Endodermal cell (in vitro differentiated cells): ENCODE measurements at regions not wholly inside any gene's neighbourhood (a gene's known extent, or its start where the extent isn't known, plus 50 kb on each side); places are given as distances from the start of the nearest gene placed in this dataset.
"Not testable (repeated sequence)": the region's sequence is repeated elsewhere in the genome, so short reads cannot be mapped to it uniquely, and the experiment has no call there.

Experiments
- DNase-seq: peaks from one replicate; pipeline ENCODE4 v3.0.0-alpha.2; 2017
- H3K27ac ChIP-seq: 2 replicates; pipeline ENCODE4 v1.5.1; 2013; ENCODE audit warnings: mild to moderate bottlenecking, low read depth, low read length, moderate library complexity
- H3K27me3 ChIP-seq: 2 replicates; pipeline ENCODE4 v1.6.1; 2013; ENCODE audit warnings: mild to moderate bottlenecking, low read length, moderate library complexity; ENCODE audit not compliant: insufficient read depth, control insufficient read depth, poor library complexity, severe bottlenecking
- H3K36me3 ChIP-seq: 2 replicates; pipeline ENCODE4 v1.7.0; 2013; ENCODE audit warnings: mild to moderate bottlenecking, low read length, moderate library complexity; ENCODE audit not compliant: control insufficient read depth, insufficient read depth
- H3K4me1 ChIP-seq: one replicate; pipeline ENCODE4 v1.7.0; 2013; ENCODE audit warnings: low read length; ENCODE audit not compliant: control insufficient read depth, insufficient read depth
- H3K4me3 ChIP-seq: 2 replicates; pipeline ENCODE4 v1.5.1; 2013; ENCODE audit warnings: mild to moderate bottlenecking, low read length, moderate library complexity
- H3K9ac ChIP-seq: 2 replicates; pipeline ENCODE4 v1.6.1; 2013; ENCODE audit warnings: mild to moderate bottlenecking, low read length, moderate library complexity; ENCODE audit not compliant: poor library complexity, severe bottlenecking; ENCODE audit errors: extremely low read depth
- H3K9me3 ChIP-seq: 2 replicates; pipeline ENCODE4 v1.6.1; 2013; ENCODE audit warnings: mild to moderate bottlenecking, low read length, moderate library complexity; ENCODE audit not compliant: control insufficient read depth
- H3K27ac Mint-ChIP-seq: 2 replicates; pipeline ENCODE4 v1.8.0; 2020; ENCODE audit warnings: mixed read lengths
- H3K27me3 Mint-ChIP-seq: 2 replicates; pipeline ENCODE4 v1.8.0; 2021; ENCODE audit warnings: mild to moderate bottlenecking, mixed read lengths; ENCODE audit not compliant: insufficient read depth
- H3K36me3 Mint-ChIP-seq: 2 replicates; pipeline ENCODE4 v1.8.0; 2020; ENCODE audit warnings: low read depth, mixed read lengths
- H3K4me1 Mint-ChIP-seq: 2 replicates; pipeline ENCODE4 v1.8.0; 2020; ENCODE audit warnings: mixed read lengths
- H3K4me3 Mint-ChIP-seq: 2 replicates; pipeline ENCODE4 v1.8.0; 2020; ENCODE audit warnings: mild to moderate bottlenecking, moderate library complexity, mixed read lengths
- H3K9me3 Mint-ChIP-seq: 2 replicates; pipeline ENCODE4 v1.8.0; 2020; ENCODE audit warnings: mild to moderate bottlenecking, mixed read lengths
- WGBS, 2 experiments: methylation state at CpG; one replicate each; pipeline versions ENCODE4 v1.1.5 to v1.1.7; 2013; ENCODE audit warnings: missing lambda C conversion rate in 2 of 2, mixed read lengths in 1 of 2; ENCODE audit not compliant: insufficient coverage in 1 of 2, insufficient read length in 1 of 2; 5-methylcytosine and 5-hydroxymethylcytosine counted together
- TF ChIP-seq, protein P1 (sequence below): fragments of 200-600 bp; sonication (generic); conservative IDR thresholded peaks from 2 replicates; pipeline ENCODE4 v1.5.0; 2021; ENCODE audit warnings: antibody characterized with exemption, mild to moderate bottlenecking

DNA sequence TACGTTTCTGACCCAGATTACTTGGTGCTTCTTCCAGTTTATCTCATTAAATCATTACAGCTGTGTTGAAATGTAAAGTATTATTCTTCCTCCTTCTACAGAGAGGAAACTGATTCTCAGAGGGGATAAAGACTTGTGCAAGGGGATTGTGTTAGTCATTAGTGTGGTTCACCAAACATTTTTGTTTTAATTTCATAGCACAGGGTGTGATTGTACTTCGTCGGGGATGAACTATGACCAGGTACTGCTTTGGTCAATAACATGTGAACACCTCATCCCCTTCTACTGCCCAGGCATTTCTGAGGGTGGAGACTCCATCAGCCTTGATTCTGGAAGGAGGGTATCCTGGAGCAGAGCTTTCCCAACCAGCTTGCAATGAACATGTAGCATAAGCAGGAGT lies 120.2 kb upstream of the ALX4 start:
- Histone ChIP-seq H3K4me3 (peak overlapping the region; percentile 20), H3K9me3 (no peaks in the 10 kb centered on the region), H3K27ac (no peak overlapping the region), H3K4me1 (peaks cover 15% of the 10 kb centered on the region), H3K36me3 (no peaks in the 10 kb centered on the region), H3K27me3 (peaks cover 18% of the 10 kb centered on the region), H3K9ac (no peak overlapping the region)
- Mint-ChIP-seq H3K36me3 (no peaks in the 10 kb centered on the region), H3K4me3 (no peak overlapping the region), H3K4me1 (peaks cover 25% of the 10 kb centered on the region), H3K27ac (no peak overlapping the region), H3K27me3 (peaks cover 33% of the 10 kb centered on the region), H3K9me3 (peaks cover 2% of the 10 kb centered on the region)
- TF ChIP-seq, protein P1, sequence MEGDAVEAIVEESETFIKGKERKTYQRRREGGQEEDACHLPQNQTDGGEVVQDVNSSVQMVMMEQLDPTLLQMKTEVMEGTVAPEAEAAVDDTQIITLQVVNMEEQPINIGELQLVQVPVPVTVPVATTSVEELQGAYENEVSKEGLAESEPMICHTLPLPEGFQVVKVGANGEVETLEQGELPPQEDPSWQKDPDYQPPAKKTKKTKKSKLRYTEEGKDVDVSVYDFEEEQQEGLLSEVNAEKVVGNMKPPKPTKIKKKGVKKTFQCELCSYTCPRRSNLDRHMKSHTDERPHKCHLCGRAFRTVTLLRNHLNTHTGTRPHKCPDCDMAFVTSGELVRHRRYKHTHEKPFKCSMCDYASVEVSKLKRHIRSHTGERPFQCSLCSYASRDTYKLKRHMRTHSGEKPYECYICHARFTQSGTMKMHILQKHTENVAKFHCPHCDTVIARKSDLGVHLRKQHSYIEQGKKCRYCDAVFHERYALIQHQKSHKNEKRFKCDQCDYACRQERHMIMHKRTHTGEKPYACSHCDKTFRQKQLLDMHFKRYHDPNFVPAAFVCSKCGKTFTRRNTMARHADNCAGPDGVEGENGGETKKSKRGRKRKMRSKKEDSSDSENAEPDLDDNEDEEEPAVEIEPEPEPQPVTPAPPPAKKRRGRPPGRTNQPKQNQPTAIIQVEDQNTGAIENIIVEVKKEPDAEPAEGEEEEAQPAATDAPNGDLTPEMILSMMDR, result no peak
- DNase-seq, result peak; percentile 20
- 51% methylated on average over 3 of the region's 3 CpGs; no CpG with 5 or more reads in 1 of the 2 experiments for WGBS, 2 experiments

DNA sequence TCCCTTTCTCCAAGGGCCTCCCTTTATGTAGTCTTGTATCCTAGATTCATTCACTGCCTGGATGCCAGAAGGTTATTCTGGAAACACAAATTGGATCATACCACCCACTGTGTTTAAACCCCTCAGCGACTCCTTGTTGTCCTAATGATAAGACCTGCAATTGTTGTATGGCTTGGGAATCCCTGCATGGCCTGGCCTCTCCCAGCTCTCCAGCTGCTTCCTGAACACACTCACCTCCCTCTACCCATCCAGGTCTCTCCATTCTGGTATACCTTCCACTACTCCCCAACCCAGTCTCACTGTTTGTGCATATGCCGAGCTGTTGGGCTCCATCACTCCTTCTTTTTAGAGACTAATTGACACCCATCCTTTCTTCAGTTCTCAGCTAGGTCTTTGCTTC lies 124.3 kb upstream of the ALX4 start:
- H3K27me3 Mint-ChIP-seq, result peaks cover 48% of the 10 kb centered on the region
- DNase-seq, result peak; percentile 54
- Histone ChIP-seq H3K36me3 (no peaks in the 10 kb centered on the region), H3K9me3 (no peaks in the 10 kb centered on the region), H3K4me1 (peaks cover 14% of the 10 kb centered on the region), H3K4me3 (no peak overlapping the region), H3K9ac (no peak overlapping the region), H3K27me3 (peaks cover 18% of the 10 kb centered on the region), H3K27ac (no peak overlapping the region)
- no peak overlapping the region for H3K4me3 Mint-ChIP-seq
- H3K9me3 Mint-ChIP-seq, result peaks cover 2% of the 10 kb centered on the region
- no peaks in the 10 kb centered on the region for H3K36me3 Mint-ChIP-seq
- 60 to 90% methylated on average over 2 of the region's 2 CpGs for WGBS, 2 experiments
- no peak overlapping the region for H3K27ac Mint-ChIP-seq
- TF ChIP-seq, protein P1, result no peak
- H3K4me1 Mint-ChIP-seq, result peaks cover 25% of the 10 kb centered on the region

DNA sequence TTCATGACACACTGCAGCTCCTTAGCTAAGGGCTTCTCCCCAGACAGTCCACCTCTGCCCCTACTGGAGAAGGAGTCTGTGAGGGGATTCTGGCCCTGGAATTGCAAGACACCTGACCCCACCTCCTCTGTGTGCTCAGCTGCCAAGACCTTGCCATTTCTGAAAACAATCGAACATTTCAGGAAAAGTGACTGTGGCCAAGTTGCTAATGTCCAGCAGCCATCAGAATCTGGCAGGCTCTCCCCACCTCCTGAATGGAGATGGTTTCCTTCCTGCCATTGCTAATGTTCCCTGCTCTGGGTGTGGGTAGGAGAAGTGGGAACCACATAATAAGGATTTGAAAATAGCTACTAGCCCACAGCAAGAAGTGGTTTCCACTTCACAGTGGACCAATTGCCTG lies 127.2 kb upstream of the ALX4 start:
- Histone ChIP-seq H3K4me1 (peaks cover 10% of the 10 kb centered on the region), H3K9ac (no peak overlapping the region), H3K4me3 (no peak overlapping the region), H3K9me3 (peaks cover 4% of the 10 kb centered on the region), H3K27ac (no peak overlapping the region), H3K36me3 (no peaks in the 10 kb centered on the region), H3K27me3 (peaks cover 8% of the 10 kb centered on the region)
- Mint-ChIP-seq H3K4me1 (peaks cover 15% of the 10 kb centered on the region), H3K27ac (no peak overlapping the region), H3K4me3 (no peak overlapping the region), H3K27me3 (peaks cover 59% of the 10 kb centered on the region), H3K9me3 (peaks cover 12% of the 10 kb centered on the region), H3K36me3 (no peaks in the 10 kb centered on the region)
- TF ChIP-seq, protein P1, result peak; percentile 40
- 88 to 100% methylated on average over 1 of the region's 1 CpG for WGBS, 2 experiments
- peak; percentile 45 for DNase-seq

DNA sequence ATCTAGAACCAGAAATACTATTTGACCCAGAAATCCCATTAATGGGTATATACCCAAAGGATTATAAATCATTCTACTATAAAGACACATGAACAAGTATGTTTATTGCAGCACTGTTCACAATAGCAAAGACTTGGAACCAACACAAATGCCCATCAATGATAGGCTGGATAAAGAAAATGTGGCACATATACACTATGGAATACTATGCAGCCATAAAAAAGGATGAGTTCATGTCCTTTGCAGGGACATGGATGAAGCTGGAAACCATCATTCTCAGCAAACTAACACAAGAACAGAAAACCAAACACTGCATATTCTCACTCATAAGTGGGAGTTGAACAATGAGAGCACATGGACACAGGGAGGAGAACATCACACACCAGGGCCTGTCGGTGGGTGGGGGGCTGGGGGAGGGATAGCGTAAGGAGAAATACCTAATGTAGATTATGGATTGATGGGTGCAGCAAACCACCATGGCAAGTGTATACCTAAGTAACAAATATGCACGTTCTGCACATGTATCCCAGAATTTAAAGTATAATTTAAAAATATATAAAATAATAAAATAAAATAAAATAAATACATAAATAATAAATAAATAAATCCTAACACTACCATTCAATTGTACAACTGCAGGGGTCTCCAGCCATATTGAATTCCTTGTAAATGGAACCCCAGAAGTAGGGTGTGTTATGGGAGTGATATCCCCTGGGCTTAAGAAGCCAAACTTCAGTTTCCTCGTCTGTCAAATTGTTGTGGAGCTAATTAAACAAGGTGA lies 122.4 kb upstream of the CD82 start:
- not testable (repeated sequence) for H3K9me3 ChIP-seq, H3K36me3 Mint-ChIP-seq, H3K27me3 ChIP-seq, H3K27ac Mint-ChIP-seq, DNase-seq, H3K4me1 ChIP-seq, H3K4me3 ChIP-seq, H3K27ac ChIP-seq, H3K9ac ChIP-seq, H3K36me3 ChIP-seq, H3K4me3 Mint-ChIP-seq
- Mint-ChIP-seq H3K9me3 (peaks cover 14% of the 10 kb centered on the region), H3K4me1 (peaks cover 11% of the 10 kb centered on the region), H3K27me3 (peaks cover 33% of the 10 kb centered on the region)
- 87 to 94% methylated on average over 2 to 3 of the region's 4 CpGs for WGBS, 2 experiments
